ENCODE measurements at regions not wholly inside any gene's neighbourhood (a gene's known extent, or its start where the extent isn't known, plus 50 kb on each side); places are given as distances from the start of the nearest gene placed in this dataset.
"Not testable (repeated sequence)": the region's sequence is repeated elsewhere in the genome, so short reads cannot be mapped to it uniquely, and the experiment has no call there.

GRCh38 chr3:17812328-17812727 is 69.9 kb upstream of the TBC1D5 start:
- TF ChIP-seq, protein P1, sequence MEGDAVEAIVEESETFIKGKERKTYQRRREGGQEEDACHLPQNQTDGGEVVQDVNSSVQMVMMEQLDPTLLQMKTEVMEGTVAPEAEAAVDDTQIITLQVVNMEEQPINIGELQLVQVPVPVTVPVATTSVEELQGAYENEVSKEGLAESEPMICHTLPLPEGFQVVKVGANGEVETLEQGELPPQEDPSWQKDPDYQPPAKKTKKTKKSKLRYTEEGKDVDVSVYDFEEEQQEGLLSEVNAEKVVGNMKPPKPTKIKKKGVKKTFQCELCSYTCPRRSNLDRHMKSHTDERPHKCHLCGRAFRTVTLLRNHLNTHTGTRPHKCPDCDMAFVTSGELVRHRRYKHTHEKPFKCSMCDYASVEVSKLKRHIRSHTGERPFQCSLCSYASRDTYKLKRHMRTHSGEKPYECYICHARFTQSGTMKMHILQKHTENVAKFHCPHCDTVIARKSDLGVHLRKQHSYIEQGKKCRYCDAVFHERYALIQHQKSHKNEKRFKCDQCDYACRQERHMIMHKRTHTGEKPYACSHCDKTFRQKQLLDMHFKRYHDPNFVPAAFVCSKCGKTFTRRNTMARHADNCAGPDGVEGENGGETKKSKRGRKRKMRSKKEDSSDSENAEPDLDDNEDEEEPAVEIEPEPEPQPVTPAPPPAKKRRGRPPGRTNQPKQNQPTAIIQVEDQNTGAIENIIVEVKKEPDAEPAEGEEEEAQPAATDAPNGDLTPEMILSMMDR (IDR thresholded peaks at IDR 0.05): not testable (repeated sequence)
- not testable (repeated sequence) for TF ChIP-seq POLR2A (IDR thresholded peaks at IDR 0.05)

All from stomach (tissue), 4 donors.